OCI-LY1 (cell line): ENCODE measurements at regions not wholly inside any gene's neighbourhood (a gene's known extent, or its start where the extent isn't known, plus 50 kb on each side); places are given as distances from the start of the nearest gene placed in this dataset.

ENCODE experiments used
- EZH2 ChIP-seq: fragments of 200-600 bp; sonication (generic), shearing (Covaris generic); IDR thresholded peaks from 2 replicates; pipeline ENCODE4 v1.8.0; 2017; ENCODE audit warnings: borderline replicate concordance, mixed run types, mild to moderate bottlenecking, antibody characterized with exemption, low read length, moderate library complexity, mixed read lengths
- TF ChIP-seq, protein P1 (sequence below): fragments of 200-600 bp; sonication (generic), shearing (Covaris generic); IDR thresholded peaks from 2 replicates; pipeline ENCODE4 v1.5.1; 2017; ENCODE audit warnings: mild to moderate bottlenecking, antibody characterized with exemption, low read length, moderate library complexity, mixed read lengths

DNA sequence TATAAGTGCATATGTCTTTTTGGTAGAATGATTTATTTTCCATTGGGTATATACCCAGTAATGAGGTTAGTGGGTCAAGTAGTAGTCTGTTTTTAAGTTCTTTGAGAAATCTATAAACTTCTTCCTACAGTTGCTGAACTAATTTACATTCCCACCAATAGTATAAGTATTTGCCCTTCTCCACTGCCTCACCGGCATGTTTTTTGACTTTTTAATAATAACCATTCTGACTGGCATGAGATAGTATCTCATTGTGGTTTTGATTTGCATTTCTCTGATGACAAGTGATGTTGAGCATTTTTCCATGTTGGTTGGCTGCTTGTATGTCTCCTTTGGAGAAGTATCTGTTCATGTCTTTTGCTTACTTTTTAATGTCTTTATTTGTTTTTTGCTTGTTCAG is 94.1 kb upstream of the TP63 start:
- TF ChIP-seq, protein P1, sequence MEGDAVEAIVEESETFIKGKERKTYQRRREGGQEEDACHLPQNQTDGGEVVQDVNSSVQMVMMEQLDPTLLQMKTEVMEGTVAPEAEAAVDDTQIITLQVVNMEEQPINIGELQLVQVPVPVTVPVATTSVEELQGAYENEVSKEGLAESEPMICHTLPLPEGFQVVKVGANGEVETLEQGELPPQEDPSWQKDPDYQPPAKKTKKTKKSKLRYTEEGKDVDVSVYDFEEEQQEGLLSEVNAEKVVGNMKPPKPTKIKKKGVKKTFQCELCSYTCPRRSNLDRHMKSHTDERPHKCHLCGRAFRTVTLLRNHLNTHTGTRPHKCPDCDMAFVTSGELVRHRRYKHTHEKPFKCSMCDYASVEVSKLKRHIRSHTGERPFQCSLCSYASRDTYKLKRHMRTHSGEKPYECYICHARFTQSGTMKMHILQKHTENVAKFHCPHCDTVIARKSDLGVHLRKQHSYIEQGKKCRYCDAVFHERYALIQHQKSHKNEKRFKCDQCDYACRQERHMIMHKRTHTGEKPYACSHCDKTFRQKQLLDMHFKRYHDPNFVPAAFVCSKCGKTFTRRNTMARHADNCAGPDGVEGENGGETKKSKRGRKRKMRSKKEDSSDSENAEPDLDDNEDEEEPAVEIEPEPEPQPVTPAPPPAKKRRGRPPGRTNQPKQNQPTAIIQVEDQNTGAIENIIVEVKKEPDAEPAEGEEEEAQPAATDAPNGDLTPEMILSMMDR: no peak
- no peak for TF ChIP-seq EZH2
